ENCODE measurements at regions not wholly inside any gene's neighbourhood (a gene's known extent, or its start where the extent isn't known, plus 50 kb on each side); places are given as distances from the start of the nearest gene placed in this dataset.
"Not testable (repeated sequence)": the region's sequence is repeated elsewhere in the genome, so short reads cannot be mapped to it uniquely, and the experiment has no call there.

- DNase-seq (ENCODE audit: low read depth in 4 of 4, low spot score in 2 of 4), result no peak
Measured at GRCh38 chr4:171538601-171539100, 274.6 kb upstream of the GALNTL6 start.

DNA sequence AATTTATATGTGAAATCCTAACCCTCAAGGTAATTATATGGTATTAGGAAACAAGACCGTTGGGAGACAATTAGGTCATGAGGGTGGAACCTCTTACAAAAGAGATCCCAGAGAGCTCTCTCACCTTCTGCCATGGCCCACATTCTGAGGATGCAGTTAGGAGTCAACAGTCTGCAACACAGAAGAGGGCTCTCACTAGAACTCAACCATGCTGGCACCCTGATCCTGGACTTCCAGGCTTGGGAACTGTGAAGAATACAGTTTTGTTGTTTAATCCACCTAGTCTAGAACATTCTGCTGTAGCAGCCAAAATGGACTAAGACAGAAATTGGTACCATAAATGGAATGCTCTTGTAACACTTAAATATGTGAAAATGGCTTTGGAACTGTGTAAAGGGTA, 278.8 kb upstream of the GALNTL6 start:
- no peak for DNase-seq (ENCODE audit: low read depth in 4 of 4, low spot score in 2 of 4)

DNA sequence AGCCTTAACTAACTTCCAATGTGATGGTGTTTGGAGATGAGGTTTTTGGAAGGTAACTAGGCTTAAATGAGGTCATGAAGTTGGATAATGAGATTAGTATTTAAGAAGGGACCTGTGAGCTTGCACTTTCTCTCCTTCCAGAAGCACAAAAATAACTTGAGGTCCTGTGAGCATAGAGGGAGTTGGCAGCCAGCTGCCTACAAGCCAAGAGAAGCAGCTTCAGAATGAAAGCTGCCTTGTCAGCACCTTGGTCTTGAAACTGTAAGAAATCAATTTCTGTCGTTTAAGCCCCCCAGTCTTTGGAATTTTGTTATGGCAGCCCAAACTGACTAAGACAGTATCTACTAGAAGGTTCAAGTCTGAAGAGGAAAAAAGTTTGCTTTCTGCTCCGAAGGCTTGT, 280.2 kb upstream of the GALNTL6 start:
- DNase-seq (ENCODE audit: low read depth in 4 of 4, low spot score in 2 of 4), result no peak

GRCh38 chr4:171524903-171525302, 288.3 kb upstream of the GALNTL6 start:
- DNase-seq (ENCODE audit: low read depth in 4 of 4, low spot score in 2 of 4), result no peak

GRCh38 chr4:171521726-171522125, 291.5 kb upstream of the GALNTL6 start:
- DNase-seq (ENCODE audit: low read depth in 4 of 4, low spot score in 2 of 4), result no peak

DNA sequence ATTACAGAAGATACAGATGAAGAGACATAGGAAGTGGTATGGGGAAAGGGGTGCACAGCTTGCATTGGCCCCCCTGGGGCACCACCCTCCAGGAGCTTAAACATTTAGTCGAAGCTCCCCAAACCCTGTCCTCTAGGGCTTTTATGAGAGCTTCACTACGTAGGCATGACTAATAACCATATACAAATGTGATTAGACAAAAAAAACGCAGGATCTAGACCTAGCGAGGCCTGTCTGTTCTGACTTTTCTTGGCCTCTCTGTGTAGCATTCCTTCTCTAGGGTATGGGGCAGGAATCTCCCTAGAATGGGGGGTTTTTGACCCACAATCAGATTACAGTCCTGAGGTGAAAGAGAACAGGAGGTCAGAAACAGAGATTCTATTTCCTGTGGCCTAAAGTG, 293.7 kb upstream of the GALNTL6 start:
- DNase-seq (ENCODE audit: low read depth in 4 of 4, low spot score in 2 of 4), result no peak

DNA sequence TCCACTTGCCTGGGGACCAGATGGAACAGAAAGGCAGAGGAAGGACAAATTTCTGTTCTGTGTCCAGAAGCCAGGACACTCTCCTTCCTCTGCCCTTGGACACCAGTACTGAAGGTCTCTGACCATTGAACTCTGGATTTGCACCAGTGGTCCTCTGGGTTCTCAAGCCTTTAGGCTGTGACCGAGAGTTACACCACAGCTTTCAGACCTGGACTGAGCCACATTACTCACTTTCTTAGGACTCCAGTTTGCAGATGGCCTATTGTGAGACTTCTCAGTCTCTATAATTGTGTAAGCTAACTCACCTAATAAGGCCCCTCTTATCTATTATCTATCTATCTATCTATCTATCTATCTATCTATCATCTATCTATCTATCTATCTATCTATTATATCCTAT, 295.3 kb upstream of the GALNTL6 start:
- DNase-seq (ENCODE audit: low read depth in 4 of 4, low spot score in 2 of 4), result no peak

DNA sequence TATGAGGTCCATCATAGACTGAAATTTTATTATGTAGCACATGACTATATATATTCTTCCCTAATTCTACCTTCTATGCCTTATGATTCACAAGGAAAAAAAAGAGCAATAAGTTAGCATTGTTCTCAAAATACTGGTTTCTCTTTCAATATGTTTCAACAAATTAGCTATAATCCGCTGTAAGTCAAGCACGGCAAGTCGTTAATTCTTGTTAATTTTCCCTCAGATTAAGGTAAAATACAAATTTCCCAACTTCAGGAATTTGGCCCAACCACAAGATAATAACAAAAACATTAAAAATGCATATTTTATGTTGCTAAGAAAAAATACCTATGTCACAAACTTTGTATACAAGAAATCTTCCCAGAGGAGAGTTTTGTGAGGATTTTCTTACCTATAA, 296.5 kb upstream of the GALNTL6 start:
- no peak for DNase-seq (ENCODE audit: low read depth in 4 of 4, low spot score in 2 of 4)

- DNase-seq (ENCODE audit: low read depth in 4 of 4, low spot score in 2 of 4), result no peak
Measured at GRCh38 chr4:171484681-171485080, 328.5 kb upstream of the GALNTL6 start.

DNA sequence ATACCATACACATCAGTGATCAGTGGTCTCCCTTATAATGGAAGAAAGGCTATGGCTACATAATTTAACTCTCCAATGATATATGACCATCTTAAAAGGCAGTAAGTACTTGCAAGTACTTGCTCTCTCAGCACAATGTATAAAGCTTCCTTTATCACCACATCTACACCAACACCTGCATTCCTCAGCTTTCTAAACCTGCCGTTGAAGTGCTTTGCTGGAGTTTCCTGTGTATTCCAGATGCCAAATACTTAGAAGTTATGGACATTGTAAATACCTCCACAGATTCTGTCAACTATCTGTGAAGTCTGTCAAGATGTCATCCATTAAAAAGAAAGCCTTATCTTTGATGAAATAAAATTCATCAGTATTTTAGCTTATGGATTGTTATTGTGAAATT, 335.0 kb upstream of the GALNTL6 start:
- no peak for DNase-seq (ENCODE audit: low read depth in 4 of 4, low spot score in 2 of 4)

DNA sequence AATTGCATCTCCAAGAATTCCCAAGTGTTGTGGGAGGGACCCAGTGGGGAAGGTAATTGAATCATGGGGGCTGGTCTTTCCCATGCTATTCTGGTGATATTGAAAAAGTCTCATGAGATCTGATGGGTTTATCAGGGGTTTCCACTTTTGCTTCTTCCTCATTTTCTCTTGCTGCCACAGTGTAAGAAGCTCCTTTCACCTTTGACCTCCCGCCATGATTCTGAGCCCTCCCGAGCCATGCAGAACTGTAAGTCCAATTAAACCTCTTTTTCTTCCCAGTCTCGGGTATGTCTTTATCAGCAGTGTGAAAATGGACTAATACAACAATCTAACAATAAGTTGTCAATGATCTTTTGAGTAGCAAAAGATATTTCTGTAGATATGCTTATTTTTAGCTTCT, 338.1 kb upstream of the GALNTL6 start:
- not testable (repeated sequence) for DNase-seq (ENCODE audit: low read depth in 4 of 4, low spot score in 2 of 4)

DNA sequence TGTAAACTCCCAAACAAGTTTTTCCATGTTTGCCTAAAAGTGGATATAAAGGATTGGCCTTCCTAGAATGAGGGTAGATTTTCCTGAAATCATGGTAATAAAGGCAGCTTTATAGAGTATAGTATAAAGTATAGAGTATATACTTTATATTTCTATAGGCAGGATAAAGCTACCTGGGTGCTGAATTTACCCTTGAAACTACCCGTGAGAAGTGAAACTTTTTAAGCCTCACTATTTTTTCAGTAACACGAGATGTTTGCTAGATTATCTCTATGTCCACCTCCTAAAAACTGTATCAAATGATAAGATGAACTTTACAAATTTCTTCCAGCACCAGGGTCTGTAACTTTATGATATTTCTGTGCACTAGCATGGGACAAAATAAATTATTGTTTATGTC, 340.0 kb upstream of the GALNTL6 start:
- DNase-seq (ENCODE audit: low read depth in 4 of 4, low spot score in 2 of 4), result no peak

DNA sequence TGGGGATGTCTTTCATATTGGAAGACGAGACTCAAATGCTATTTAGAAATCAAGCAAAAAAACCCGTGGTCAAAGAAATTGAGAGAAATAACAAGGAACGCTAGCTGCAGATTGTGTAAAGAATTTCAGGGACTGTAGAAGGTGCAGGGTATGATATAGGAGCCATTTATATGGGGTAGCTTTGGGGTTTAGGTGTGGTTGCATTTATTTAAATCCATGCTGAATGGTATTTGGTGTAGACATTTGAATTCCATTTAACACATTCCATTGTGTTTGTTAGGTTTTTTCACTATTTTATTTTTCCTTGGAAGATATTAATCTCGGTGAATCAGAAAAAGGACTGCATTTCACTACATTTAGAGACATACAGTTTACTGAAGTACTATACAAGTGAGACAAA, 341.0 kb upstream of the GALNTL6 start:
- no peak for DNase-seq (ENCODE audit: low read depth in 4 of 4, low spot score in 2 of 4)

DNA sequence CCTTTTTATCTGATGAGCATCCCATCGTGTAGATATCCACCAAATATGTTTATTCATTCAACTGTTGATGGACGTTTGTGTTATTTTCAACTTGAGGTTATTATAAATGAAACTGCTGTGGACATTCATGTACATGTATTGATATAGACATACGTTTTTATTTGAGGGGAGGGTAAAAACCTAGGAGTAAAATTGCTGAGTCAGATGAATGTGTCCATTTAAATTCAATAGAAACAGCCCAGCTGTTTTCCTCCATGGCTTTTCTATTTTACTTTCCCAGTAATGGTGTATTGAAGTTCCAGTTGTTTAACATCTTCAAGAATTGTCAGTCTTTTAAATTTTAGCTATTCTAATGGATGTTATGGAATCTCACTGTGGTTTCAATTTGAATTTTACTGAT, 348.7 kb upstream of the GALNTL6 start:
- DNase-seq (ENCODE audit: low read depth in 4 of 4, low spot score in 2 of 4), result no peak

DNA sequence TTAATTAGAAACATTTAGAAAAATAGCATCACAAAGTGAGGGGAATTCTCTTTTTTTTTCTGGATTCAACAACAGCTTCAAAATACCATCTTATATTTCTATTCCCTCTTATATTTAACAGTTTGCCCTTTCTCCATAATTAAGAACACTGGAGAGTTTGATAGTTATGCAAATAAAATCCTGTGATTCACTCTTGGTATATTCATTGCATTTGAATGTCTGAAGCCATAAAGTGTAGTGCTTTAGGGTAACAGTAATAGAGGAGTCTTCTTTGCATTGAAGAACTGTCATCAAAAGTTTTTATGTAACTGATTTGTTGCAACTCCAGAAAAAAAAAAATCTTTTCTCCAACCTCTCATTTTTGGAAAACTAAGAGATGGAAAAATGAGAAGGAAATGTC, 352.0 kb upstream of the GALNTL6 start:
- DNase-seq (ENCODE audit: low read depth in 4 of 4, low spot score in 2 of 4), result no peak

DNA sequence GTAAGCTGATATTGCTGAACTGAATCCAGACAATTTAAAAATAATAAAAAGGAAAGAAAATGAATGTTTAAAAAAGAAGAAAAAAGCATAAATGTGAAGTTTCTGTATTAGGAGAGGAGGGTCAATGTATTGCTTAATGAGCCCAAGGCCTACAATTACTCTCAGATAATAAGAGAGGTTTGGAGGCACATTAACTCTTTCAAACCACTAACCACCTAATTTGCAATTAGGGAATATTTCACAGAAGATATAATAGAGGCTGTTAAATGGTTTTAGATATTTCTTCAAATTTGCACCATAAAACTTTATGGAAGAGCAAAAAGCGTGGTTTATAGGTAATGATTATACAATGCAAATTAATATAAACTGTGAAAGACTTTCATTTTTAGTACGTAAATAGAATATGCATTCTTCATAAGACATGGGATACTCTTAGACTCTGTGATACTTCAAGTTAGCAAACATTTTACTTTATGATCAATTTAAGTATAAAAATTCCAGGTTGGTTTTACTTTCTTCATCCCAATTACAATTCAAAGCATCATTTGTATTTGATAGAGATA, 364.2 kb upstream of the GALNTL6 start:
- no peak for DNase-seq (ENCODE audit: low read depth in 4 of 4, low spot score in 2 of 4)

GRCh38 chr4:171448358-171448757, 364.8 kb upstream of the GALNTL6 start:
- DNase-seq (ENCODE audit: low read depth in 4 of 4, low spot score in 2 of 4), result no peak

DNA sequence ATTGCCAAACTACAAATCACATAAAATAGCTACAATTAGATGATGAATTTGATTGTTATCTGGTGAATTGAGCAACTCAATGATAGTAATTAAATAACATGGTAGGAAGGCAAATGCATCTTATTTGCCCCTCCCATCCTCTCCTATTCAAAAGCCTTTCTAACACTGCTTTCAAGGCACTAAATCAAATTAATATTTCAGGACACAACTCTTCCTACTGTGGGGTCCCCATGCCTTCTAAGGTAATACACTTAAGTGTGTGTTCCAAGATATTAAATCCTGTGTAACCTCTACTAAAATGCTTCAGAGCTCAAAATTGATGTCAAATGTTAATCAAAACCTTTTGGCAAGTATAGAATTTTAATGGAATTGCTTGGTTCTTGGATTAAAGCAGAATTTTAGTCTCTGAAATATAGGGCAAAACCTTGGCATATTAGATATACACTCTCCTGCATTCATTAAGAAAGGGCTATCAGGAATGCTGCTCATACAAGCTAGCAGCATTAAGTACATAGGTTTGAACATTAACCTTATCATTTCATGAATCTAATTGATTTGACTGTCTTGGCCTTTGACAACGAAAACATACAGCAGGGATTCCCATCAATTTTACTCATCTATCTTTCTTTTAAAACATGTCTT, 371.8 kb upstream of the GALNTL6 start:
- DNase-seq (ENCODE audit: low read depth in 4 of 4, low spot score in 2 of 4), result no peak

DNA sequence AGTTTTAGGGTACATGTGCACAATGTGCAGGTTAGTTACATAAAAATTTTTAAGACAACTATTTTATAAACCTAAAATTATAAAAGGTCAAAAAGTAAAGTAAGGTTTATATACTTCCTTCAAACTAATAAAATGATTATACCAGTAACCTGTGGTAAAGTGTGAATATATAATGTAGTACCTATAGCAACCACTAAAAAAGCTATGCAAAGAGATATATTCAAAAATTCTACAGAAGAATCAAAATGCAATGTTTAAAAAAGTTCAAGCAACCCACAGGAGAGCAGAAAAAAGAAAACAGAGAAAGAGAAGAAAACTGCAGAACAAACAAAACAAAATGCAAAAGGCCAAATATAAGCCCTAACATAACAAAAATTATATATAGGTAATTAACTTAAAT, 379.5 kb upstream of the GALNTL6 start:
- no peak for DNase-seq (ENCODE audit: low read depth in 4 of 4, low spot score in 2 of 4)

DNA sequence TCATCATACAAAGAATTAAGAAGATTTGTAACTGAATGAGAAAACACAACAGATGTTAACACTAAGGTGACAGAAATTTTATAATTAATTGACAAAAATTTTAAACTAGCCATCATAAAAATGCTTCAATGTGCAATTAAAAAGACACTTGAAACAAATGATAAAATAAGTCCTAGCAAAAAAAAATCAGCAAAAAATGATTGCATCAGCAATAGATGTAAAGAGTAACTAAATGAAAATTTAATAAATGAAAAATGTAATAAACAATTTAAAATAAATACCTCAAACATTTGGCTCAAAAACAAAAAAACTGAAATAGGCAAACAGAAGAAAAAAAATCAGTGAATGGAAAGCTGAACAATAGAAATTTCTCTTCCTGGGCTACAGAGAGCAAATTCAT, 380.7 kb upstream of the GALNTL6 start:
- no peak for DNase-seq (ENCODE audit: low read depth in 4 of 4, low spot score in 2 of 4)

- DNase-seq (ENCODE audit: low read depth in 4 of 4, low spot score in 2 of 4), result no peak
Measured at GRCh38 chr4:171430495-171430894, 382.7 kb upstream of the GALNTL6 start.

DNA sequence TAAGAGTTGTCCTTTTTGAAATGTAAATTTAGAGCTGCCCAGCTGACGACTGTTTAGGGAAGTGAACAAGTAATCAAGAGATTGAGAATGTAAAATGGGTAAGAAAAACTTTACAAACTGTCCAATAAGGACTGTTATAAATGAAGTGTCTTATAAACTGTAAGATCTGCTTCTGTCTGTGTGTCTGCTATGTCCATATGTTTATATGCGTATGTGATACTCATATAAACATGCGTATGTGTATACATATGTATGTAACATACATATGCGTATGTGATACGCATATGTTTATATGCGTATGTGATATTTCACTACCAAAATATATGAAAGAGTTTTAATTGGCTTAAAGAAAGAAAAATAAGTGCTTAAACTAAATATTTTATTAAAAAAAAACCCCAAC, 416.0 kb upstream of the GALNTL6 start:
- DNase-seq (ENCODE audit: low read depth in 4 of 4, low spot score in 2 of 4), result no peak

DNA sequence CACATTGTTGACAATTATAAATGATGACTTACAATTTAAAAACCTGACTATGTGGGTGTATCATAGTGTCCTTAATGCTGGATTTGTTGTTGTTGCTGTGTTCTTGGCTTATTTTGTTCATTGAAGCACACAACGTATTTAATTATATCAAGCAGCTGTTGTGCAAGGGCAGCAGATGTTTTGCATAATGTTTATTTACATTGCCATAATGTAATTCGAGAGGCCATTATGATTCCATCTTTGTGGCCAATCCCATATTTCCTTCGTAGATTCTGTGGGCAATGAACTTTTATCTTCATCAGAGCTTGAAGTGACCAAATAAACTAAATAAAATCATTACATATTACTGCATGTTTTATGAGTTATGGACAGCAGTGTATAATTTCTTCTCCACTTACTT, 422.6 kb upstream of the GALNTL6 start:
- DNase-seq (ENCODE audit: low read depth in 4 of 4, low spot score in 2 of 4), result peak in 3 of 4 donors; percentile 13 to 21 (median 16)

Data from left renal cortex interstitium (tissue), 4 donors.